ENCODE measurements at regions not wholly inside any gene's neighbourhood (a gene's known extent, or its start where the extent isn't known, plus 50 kb on each side); places are given as distances from the start of the nearest gene placed in this dataset.

DNA sequence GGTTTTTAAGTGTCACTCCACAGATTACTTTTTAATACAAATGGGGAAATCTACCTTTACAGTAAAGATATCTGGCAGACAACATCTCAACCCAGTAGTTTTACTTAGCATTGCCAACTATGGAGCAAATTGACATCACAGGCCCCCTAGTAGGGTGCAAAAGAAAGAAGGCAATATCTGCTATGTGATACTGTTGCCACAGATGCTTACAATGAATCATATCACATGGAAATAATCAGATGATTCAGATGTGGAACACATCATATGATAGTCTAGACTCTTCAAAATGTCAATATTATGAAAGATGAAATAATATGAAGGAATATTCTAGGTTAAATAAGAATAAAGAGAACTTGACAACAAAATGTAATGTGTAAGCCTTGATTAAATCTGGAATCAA is 322.5 kb downstream of the BMP2 start:
- Mint-ChIP-seq H3K9me3 (peaks cover 4% of the 10 kb centered on the region), H3K27ac (no peak overlapping the region), H3K27me3 (ENCODE audit: low read depth) (no peaks in the 10 kb centered on the region), H3K4me1 (ENCODE audit: low read depth) (no peaks in the 10 kb centered on the region), H3K36me3 (ENCODE audit: low read depth) (no peaks in the 10 kb centered on the region), H3K4me3 (no peak overlapping the region)
- DNase-seq (ENCODE audit: low spot score), result no peak

DNA sequence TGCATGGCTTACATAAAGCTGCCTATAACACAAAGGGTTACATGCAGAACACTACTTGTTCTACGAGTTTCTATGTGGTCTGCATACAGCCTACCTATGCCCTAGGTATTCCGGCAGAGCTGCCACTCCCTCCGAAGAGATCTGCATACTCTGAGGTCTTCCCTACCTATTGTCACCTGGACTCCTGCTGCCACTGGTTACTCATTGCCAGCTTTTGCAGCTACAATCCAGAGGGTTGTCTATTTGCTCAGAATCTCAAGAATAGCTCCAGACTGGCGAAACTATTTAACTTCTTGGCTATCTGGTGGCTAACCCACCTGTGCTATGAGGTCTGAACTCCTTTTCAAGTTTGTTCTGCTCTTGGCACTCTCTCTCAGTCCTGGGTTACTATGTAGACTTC is 323.3 kb downstream of the BMP2 start:
- no peaks in the 10 kb centered on the region for H3K27me3 Mint-ChIP-seq (ENCODE audit: low read depth)
- H3K4me3 Mint-ChIP-seq, result no peak overlapping the region
- no peaks in the 10 kb centered on the region for H3K36me3 Mint-ChIP-seq (ENCODE audit: low read depth)
- H3K4me1 Mint-ChIP-seq (ENCODE audit: low read depth), result no peaks in the 10 kb centered on the region
- H3K9me3 Mint-ChIP-seq, result peaks cover 4% of the 10 kb centered on the region
- no peak for DNase-seq (ENCODE audit: low spot score)
- H3K27ac Mint-ChIP-seq, result no peak overlapping the region

DNA sequence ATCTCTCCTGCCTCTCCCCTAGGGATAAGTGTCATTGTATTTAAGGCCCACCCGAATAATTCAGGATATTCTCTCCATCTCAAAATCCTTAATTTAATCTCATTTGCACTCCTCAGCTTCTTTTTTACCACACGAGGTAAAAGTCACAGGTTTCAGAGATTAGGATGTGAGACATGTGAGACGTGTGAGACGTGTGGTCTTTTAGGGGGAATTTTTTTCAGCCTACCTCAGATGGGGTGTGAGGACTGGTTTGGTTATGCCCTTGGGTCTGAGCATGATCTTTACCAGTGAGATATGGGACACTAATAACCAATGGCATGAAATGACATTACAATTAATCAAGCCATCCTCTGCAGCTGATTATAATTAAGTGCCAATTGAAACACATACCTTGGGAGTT is 324.2 kb downstream of the BMP2 start:
- Mint-ChIP-seq H3K27me3 (ENCODE audit: low read depth) (no peaks in the 10 kb centered on the region), H3K9me3 (peaks cover 2% of the 10 kb centered on the region), H3K36me3 (ENCODE audit: low read depth) (no peaks in the 10 kb centered on the region), H3K4me3 (no peak overlapping the region), H3K4me1 (ENCODE audit: low read depth) (no peaks in the 10 kb centered on the region), H3K27ac (no peak overlapping the region)
- no peak for DNase-seq (ENCODE audit: low spot score)

DNA sequence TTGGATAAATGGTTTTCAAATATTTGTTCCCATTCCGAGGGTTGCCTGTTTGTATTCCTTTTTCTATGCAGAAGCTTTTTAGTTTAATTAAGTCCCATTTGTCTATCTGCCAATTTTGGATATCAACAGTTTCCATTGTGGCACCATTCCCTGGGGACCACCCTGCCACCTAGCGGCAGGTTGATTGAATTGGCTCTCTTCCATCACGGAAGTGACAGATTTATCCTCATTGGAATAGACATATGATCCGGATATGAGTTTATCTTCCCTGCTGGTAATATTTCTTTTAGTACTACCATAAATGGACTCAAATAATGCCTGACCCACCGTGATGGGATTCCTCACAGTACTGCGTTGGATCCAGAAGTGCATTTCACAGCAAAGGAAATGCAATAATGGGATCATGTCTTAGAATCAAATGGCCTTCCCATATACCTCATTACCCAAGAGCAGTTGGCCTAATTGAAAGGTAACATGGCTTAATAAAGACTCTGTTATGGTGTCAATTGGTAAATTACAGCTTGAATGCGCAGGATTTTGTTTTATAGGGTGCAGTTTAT is 327.0 kb downstream of the BMP2 start:
- Mint-ChIP-seq H3K9me3 (peaks cover 10% of the 10 kb centered on the region), H3K36me3 (ENCODE audit: low read depth) (no peaks in the 10 kb centered on the region), H3K27ac (no peak overlapping the region), H3K27me3 (ENCODE audit: low read depth) (no peaks in the 10 kb centered on the region), H3K4me1 (ENCODE audit: low read depth) (no peaks in the 10 kb centered on the region), H3K4me3 (no peak overlapping the region)
- no peak for DNase-seq (ENCODE audit: low spot score)

DNA sequence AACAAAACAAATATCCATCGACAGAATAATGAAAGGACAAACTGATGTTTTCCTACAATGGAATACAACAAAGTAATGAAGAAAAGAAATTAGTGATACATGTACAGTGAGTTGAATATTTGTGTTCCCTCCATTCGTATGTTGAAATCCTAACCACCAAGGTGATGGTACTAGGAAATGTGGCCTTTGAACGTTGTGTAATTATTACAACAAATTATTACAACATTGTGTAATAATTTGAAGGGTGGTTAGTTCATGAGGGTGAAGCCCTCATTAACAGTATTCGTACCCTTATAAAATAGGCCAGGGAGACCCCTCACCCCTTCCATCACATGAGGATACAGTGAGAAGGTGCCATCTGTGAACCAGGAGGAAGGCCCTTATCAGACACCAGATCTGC is 339.4 kb downstream of the BMP2 start:
- DNase-seq (ENCODE audit: low spot score), result no peak
- Mint-ChIP-seq H3K9me3 (peaks cover 6% of the 10 kb centered on the region), H3K4me1 (ENCODE audit: low read depth) (no peaks in the 10 kb centered on the region), H3K27me3 (ENCODE audit: low read depth) (no peaks in the 10 kb centered on the region), H3K36me3 (ENCODE audit: low read depth) (peaks cover 2% of the 10 kb centered on the region), H3K4me3 (no peak overlapping the region), H3K27ac (no peak overlapping the region)

DNA sequence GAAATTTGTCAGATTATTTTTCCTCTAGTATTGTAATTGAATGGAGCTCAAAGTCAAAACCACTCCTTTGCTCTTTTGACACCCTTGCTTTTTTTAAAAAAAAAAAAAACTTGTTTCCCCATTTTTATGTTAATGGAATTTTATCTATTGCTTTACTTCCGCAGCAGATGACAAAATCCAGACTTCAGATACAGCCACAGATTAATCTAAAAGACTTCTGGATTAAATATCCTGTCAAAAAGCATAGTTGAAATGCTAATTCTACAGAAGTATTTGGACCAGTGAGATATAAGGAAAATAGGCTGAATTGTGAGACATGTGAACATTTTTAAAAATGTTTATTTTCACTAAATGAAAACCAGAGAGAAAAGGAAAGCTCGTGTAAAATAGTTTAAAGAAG is 341.4 kb downstream of the BMP2 start:
- no peak overlapping the region for H3K4me3 Mint-ChIP-seq
- no peak overlapping the region for H3K27ac Mint-ChIP-seq
- H3K9me3 Mint-ChIP-seq, result peaks cover 5% of the 10 kb centered on the region
- H3K4me1 Mint-ChIP-seq (ENCODE audit: low read depth), result no peaks in the 10 kb centered on the region
- H3K27me3 Mint-ChIP-seq (ENCODE audit: low read depth), result no peaks in the 10 kb centered on the region
- peaks cover 2% of the 10 kb centered on the region for H3K36me3 Mint-ChIP-seq (ENCODE audit: low read depth)
- no peak for DNase-seq (ENCODE audit: low spot score)

DNA sequence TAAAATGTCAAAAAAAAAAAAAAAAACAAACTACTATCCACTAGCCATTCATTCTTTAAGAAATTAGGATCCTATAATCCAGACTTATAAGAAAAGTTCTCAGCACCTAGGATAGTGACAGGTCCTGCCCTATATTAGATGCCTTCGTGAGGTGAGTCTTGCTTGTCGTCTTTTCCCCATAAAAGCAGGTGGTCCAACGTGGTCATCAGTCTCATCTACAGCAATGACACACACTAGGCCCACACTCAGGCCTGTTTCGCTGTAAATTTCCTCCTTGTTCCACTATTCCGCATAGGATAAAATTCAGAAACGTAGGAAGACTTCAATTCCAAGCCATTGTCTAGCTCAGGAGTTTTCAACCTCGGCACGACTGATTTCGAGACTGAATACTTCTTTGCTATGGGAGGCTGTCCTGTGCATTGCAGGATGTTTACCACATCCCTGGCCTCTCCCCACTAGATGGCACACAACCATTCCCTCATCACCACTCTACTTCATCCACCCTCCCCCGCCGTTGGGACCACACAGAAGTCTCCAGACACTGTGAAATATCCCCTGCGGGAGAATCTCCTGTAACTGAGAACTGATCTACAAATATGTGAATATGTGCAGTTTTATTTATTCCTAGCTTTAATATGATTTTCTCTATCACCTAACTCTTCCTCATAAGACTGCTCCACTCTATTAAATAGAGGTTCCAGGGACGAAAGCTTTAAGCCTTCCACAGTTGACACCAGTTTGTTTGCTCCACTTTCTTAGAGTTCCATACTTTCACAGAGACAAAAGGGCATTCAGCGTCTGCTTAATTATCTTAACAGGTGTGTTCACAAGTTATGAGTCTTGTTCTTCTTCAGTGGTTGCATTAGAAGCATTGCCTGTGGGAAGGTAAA is 346.3 kb downstream of the BMP2 start:
- no peaks in the 10 kb centered on the region for H3K4me1 Mint-ChIP-seq (ENCODE audit: low read depth)
- H3K4me3 Mint-ChIP-seq, result no peak overlapping the region
- H3K36me3 Mint-ChIP-seq (ENCODE audit: low read depth), result peaks cover 2% of the 10 kb centered on the region
- DNase-seq (ENCODE audit: low spot score), result no peak
- peaks cover 5% of the 10 kb centered on the region for H3K9me3 Mint-ChIP-seq
- no peaks in the 10 kb centered on the region for H3K27me3 Mint-ChIP-seq (ENCODE audit: low read depth)
- no peak overlapping the region for H3K27ac Mint-ChIP-seq

DNA sequence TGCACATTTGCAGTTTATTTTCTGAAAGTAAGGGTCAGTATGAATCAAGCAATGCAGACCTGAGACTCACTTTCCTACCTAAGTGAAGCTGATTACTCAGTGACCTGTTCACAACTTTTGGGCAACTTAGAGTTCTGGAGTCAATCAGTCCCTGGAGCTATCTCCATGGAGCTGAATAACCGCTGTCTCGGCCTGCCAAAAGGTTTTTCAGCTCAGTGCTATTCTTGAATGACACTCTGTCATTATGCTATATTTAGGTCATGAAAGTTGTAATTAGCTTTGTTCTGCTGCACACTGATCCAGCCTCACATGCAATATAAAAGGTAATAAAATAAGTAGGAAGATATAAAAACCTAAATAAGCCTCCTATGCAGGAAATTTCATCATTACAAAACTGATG is 356.0 kb downstream of the BMP2 start:
- H3K9me3 Mint-ChIP-seq, result peaks cover 7% of the 10 kb centered on the region
- no peaks in the 10 kb centered on the region for H3K4me1 Mint-ChIP-seq (ENCODE audit: low read depth)
- no peaks in the 10 kb centered on the region for H3K27me3 Mint-ChIP-seq (ENCODE audit: low read depth)
- DNase-seq (ENCODE audit: low spot score), result no peak
- no peak overlapping the region for H3K27ac Mint-ChIP-seq
- H3K36me3 Mint-ChIP-seq (ENCODE audit: low read depth), result no peaks in the 10 kb centered on the region
- H3K4me3 Mint-ChIP-seq, result no peak overlapping the region

DNA sequence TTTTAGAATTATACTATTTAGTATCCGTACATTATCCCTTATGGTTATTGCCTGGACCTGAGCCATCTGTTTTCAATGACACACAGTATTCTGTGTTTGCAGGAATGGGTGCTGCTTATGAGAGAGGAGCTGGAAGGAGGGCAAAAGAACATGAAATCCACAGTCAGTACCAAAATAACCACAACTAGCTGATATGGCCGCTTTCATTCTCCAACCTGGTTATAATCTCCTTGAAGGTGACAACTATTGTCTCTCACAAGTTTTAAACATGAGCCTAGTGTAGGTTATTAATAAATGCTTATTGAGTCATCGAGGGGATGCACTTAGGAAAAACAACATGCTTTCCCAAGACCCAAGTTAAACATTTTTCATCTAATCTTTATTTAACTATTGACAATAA is 356.6 kb downstream of the BMP2 start:
- H3K27me3 Mint-ChIP-seq (ENCODE audit: low read depth), result no peaks in the 10 kb centered on the region
- H3K9me3 Mint-ChIP-seq, result peaks cover 7% of the 10 kb centered on the region

DNA sequence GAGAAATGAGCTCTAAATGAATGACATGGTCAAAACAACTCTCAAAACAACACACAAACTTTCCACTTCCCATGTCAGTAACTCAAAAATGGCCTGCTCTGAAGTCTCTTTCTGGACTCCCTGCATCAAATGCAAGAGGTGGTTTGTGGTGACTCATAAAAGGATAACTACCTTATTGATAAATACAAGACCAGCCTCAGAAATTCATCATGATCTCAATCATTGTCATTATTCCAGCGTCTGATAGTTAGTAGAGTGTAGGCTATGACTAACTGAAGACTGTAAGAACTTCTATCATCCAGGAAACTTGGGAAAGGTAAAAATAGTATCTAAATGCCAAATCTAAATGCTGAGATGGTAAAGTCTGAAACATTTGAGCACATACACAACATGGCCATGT is 369.4 kb downstream of the BMP2 start:
- no peaks in the 10 kb centered on the region for H3K4me1 Mint-ChIP-seq (ENCODE audit: low read depth)
- H3K36me3 Mint-ChIP-seq (ENCODE audit: low read depth), result no peaks in the 10 kb centered on the region
- H3K9me3 Mint-ChIP-seq, result peaks cover 17% of the 10 kb centered on the region
- H3K4me3 Mint-ChIP-seq, result no peak overlapping the region
- no peaks in the 10 kb centered on the region for H3K27me3 Mint-ChIP-seq (ENCODE audit: low read depth)
- no peak for DNase-seq (ENCODE audit: low spot score)
- no peak overlapping the region for H3K27ac Mint-ChIP-seq

More for the DNA sequence above, 356.6 kb downstream of the BMP2 start:
- Mint-ChIP-seq H3K36me3 (ENCODE audit: low read depth) (no peaks in the 10 kb centered on the region), H3K4me1 (ENCODE audit: low read depth) (no peaks in the 10 kb centered on the region), H3K4me3 (no peak overlapping the region), H3K27ac (no peak overlapping the region)
- DNase-seq (ENCODE audit: low spot score), result no peak

DNA sequence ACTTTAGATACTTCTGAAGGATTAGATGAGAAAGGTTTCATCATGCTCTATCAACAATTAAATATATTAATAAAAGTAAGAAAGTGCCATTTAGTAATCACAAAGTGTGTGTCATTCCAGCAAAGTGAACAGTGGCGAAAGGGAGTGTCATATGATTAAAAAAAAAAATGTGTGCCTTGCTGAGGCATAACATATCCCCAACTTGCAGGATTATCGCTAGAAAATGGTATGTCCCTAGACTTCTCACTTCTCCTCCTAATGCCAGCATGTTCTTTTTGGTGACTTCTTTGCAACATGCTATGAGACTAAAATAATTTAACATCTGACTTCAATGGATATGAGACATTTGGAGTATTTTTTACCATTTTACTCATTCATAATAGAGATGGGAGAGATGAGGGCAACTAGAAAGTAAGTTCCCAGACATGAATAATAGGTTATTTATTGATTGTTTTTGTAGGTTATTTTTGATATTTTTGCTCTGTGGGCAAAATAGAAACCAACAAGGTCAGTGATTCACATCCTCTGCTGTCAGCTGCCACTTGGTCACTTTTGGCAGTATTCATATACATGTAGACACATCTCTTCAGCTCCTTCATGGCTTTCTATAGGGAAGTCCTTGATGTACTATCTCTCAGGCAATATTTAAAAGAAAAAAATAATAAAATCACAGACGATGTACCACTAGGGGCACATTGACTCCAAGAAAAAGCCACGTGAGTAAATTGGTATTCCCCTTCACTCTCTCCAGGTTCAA is 370.1 kb downstream of the BMP2 start:
- H3K27ac Mint-ChIP-seq, result no peak overlapping the region
- no peaks in the 10 kb centered on the region for H3K27me3 Mint-ChIP-seq (ENCODE audit: low read depth)
- H3K9me3 Mint-ChIP-seq, result peaks cover 17% of the 10 kb centered on the region
- H3K36me3 Mint-ChIP-seq (ENCODE audit: low read depth), result no peaks in the 10 kb centered on the region
- no peak for DNase-seq (ENCODE audit: low spot score)
- H3K4me1 Mint-ChIP-seq (ENCODE audit: low read depth), result no peaks in the 10 kb centered on the region
- H3K4me3 Mint-ChIP-seq, result no peak overlapping the region

DNA sequence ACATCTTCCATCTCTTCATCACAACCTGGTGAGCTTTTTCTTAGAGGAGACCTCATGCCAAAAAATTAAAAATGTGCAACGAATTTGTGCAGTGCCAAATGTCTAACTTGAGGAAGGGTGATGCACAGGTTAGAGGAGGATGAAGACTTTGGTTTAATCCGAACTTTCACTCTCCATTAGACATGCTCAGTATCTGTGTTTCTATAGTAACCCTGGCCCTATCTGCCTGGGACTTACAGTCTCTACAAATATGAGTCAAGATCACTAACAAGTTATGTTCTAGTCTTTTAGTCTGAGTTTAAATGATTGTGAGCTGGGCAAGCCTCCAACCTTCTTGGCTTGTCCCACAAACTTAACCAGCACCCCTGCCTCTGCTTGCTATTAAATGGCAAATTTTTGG is 377.0 kb downstream of the BMP2 start:
- Mint-ChIP-seq H3K4me1 (ENCODE audit: low read depth) (no peaks in the 10 kb centered on the region), H3K36me3 (ENCODE audit: low read depth) (no peaks in the 10 kb centered on the region), H3K4me3 (no peak overlapping the region), H3K27me3 (ENCODE audit: low read depth) (no peaks in the 10 kb centered on the region), H3K27ac (no peak overlapping the region), H3K9me3 (peaks cover 7% of the 10 kb centered on the region)
- DNase-seq (ENCODE audit: low spot score), result no peak

DNA sequence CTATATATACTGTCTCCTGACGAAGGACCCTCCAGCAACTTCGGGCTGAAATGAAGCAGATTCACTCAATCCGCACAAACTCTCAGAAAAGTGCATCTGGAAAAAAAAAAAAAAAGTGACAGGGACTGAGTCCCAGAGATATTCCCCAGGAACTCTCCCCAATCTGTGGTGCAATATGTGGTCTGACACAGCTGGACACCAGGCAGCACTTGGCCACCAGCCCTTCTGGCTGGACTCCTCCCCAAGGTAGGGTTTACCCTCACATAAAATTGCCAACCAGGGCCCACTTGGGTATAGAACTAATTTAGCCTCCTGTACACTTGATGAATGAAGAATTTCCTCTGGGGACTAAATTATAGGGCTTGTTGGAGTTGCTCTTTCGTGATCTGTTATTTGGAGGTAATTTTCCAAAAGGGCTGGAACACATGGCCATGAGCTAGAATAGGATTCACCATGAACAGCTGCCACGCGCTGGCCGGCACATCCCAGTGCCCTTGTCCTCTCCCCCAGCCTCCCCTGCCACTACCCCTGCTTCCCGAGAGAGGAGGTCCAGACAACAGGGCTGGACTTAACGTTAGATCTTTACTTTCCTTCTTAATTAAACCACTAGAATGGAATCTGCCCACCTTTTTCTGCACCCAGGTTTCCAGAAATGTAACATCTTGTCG is 379.2 kb downstream of the BMP2 start:
- Mint-ChIP-seq H3K27ac (no peak overlapping the region), H3K36me3 (ENCODE audit: low read depth) (no peaks in the 10 kb centered on the region), H3K4me3 (no peak overlapping the region), H3K9me3 (peaks cover 11% of the 10 kb centered on the region), H3K4me1 (ENCODE audit: low read depth) (no peaks in the 10 kb centered on the region), H3K27me3 (ENCODE audit: low read depth) (no peaks in the 10 kb centered on the region)
- DNase-seq (ENCODE audit: low spot score), result no peak

DNA sequence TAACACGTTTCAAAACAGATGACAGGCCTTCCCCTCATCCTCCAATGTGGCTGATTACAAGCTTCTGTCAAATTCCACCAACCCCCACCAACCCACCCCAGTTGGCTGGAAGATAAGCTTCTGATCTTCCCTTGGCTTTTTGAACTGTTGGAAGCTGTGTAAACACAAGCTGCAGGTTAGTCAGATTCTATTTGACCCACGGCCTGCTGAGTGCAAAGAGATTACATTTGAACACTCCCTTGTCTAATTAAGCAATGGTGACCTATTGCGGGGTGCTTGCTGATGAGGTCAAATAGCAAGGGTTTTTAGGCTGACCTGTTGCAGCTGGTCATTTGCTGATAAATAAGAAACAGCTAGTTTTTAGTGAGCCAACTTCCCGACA is 379.7 kb downstream of the BMP2 start:
- H3K4me3 Mint-ChIP-seq, result no peak overlapping the region
- no peak for DNase-seq (ENCODE audit: low spot score)

More for the DNA sequence above, 379.7 kb downstream of the BMP2 start:
- Mint-ChIP-seq H3K9me3 (peaks cover 11% of the 10 kb centered on the region), H3K27me3 (ENCODE audit: low read depth) (no peaks in the 10 kb centered on the region), H3K4me1 (ENCODE audit: low read depth) (no peaks in the 10 kb centered on the region), H3K27ac (no peak overlapping the region), H3K36me3 (ENCODE audit: low read depth) (no peaks in the 10 kb centered on the region)

Data from T-helper 2 cell treated with Interferon-gamma antibody and Interleukin-4, amounts not matched to agents 5 μg/mL and 100 μg/mL, for 36 hours (primary cell).